Uterus (tissue), 3 donors: ENCODE measurements at regions not wholly inside any gene's neighbourhood (a gene's known extent, or its start where the extent isn't known, plus 50 kb on each side); places are given as distances from the start of the nearest gene placed in this dataset.

Source experiments
- DNase-seq, 2 donors: peaks; one replicate each; pipeline ENCODE4 v3.0.0-alpha.2; 2019 to 2020
- H3K27ac ChIP-seq, 2 donors: fragments of 200-600 bp; sonication (generic); 1 replicate in 1 of 2; 2 replicates in 1 of 2; pipeline ENCODE4 v1.5.1; 2016 to 2018
- H3K27me3 ChIP-seq, 2 donors: fragments of 200-600 bp; sonication (generic); one replicate each; pipeline ENCODE4 v1.5.1; 2018 to 2019; ENCODE audit warnings: control low read depth in 1 of 2
- H3K36me3 ChIP-seq, 2 donors: fragments of 200-600 bp; sonication (generic); one replicate each; pipeline ENCODE4 v1.5.1; 2019; ENCODE audit warnings: control low read depth in 1 of 2
- H3K4me1 ChIP-seq, 2 donors: fragments of 200-600 bp; sonication (generic); one replicate each; pipeline ENCODE4 v1.5.1; 2018 to 2019; ENCODE audit warnings: control low read depth in 1 of 2
- H3K4me3 ChIP-seq, 2 donors: fragments of 200-600 bp; sonication (generic); 1 replicate in 1 of 2; 2 replicates in 1 of 2; pipeline ENCODE4 v1.5.1; 2018 to 2019; ENCODE audit warnings: mild to moderate bottlenecking in 1 of 2
- H3K9me3 ChIP-seq, 2 donors: fragments of 200-600 bp; sonication (generic); one replicate each; pipeline ENCODE4 v1.5.1; 2019; ENCODE audit warnings: control low read depth in 1 of 2
- CTCF ChIP-seq, 4 experiments: fragments of 200-600 bp in 2 of 4; fragments of 450-650 bp in 2 of 4; sonication (generic) in 2 of 4; IDR thresholded peaks; one replicate each; pipeline ENCODE4 v1.5.1; 2016 to 2019; ENCODE audit warnings: antibody characterized with exemption in 4 of 4, mild to moderate bottlenecking in 2 of 4, moderate library complexity in 1 of 4
- POLR2A ChIP-seq, 2 donors: fragments of 450-650 bp; IDR thresholded peaks; one replicate each; pipeline ENCODE4 v1.6.1; 2016; ENCODE audit warnings: antibody characterized with exemption in 2 of 2, mild to moderate bottlenecking in 1 of 2, moderate library complexity in 1 of 2
- intact Hi-C: fragments of 100-400 bp; cut with DNase I; formaldehyde crosslinking; loops from one replicate; pipeline ENCODE4 v1.15.1; 2023; ENCODE audit warnings: low total_unique reads
- donor health status: DM: yes; HTN: yes; CAD: no.

- TF ChIP-seq POLR2A (IDR thresholded peaks at IDR 0.05) (no peak), CTCF (IDR thresholded peaks at IDR 0.05) (no peak)
- Histone ChIP-seq H3K4me3 (no peak overlapping the region), H3K27ac (no peak overlapping the region), H3K4me1 (no peaks in the 10 kb centered on the region), H3K27me3 (no peaks in the 10 kb centered on the region), H3K36me3 (no peaks in the 10 kb centered on the region), H3K9me3 (no peaks in the 10 kb centered on the region)
- DNase-seq, result no peak
- intact Hi-C loops, result no loop called here
Observed at GRCh38 chr3:30294241-30294667, 312.1 kb upstream of the TGFBR2 start.

- H3K27me3 ChIP-seq, result no peaks in the 10 kb centered on the region
- H3K4me3 ChIP-seq, result no peak overlapping the region
- H3K4me1 ChIP-seq, result no peaks in the 10 kb centered on the region
- TF ChIP-seq CTCF (IDR thresholded peaks at IDR 0.05), result no peak
- no peak for TF ChIP-seq POLR2A (IDR thresholded peaks at IDR 0.05)
- H3K27ac ChIP-seq, result no peak overlapping the region
- no peak for DNase-seq
- intact Hi-C loops, result no loop called here
- no peaks in the 10 kb centered on the region for H3K9me3 ChIP-seq
- no peaks in the 10 kb centered on the region for H3K36me3 ChIP-seq
Observed at GRCh38 chr3:30297112-30297511, 309.3 kb upstream of the TGFBR2 start.

GRCh38 chr3:30299674-30300385, 306.6 kb upstream of the TGFBR2 start:
- Histone ChIP-seq H3K27ac (no peak overlapping the region), H3K9me3 (no peaks in the 10 kb centered on the region), H3K36me3 (no peaks in the 10 kb centered on the region), H3K27me3 (no peaks in the 10 kb centered on the region), H3K4me3 (no peak overlapping the region), H3K4me1 (no peaks in the 10 kb centered on the region)
- intact Hi-C loops, result no loop called here
- DNase-seq, result no peak
- TF ChIP-seq CTCF (IDR thresholded peaks at IDR 0.05) (no peak), POLR2A (IDR thresholded peaks at IDR 0.05) (no peak)

- Histone ChIP-seq H3K9me3 (no peaks in the 10 kb centered on the region), H3K4me1 (no peaks in the 10 kb centered on the region), H3K27ac (no peak overlapping the region), H3K36me3 (no peaks in the 10 kb centered on the region), H3K4me3 (no peak overlapping the region), H3K27me3 (no peaks in the 10 kb centered on the region)
- intact Hi-C loops, result no loop called here
- no peak for DNase-seq
- TF ChIP-seq CTCF (IDR thresholded peaks at IDR 0.05) (no peak), POLR2A (IDR thresholded peaks at IDR 0.05) (no peak)
Observed at GRCh38 chr3:30300809-30301208, 305.6 kb upstream of the TGFBR2 start.

GRCh38 chr3:30302027-30302426, 304.4 kb upstream of the TGFBR2 start:
- no peak for TF ChIP-seq POLR2A (IDR thresholded peaks at IDR 0.05)
- no peak for TF ChIP-seq CTCF (IDR thresholded peaks at IDR 0.05)
- Histone ChIP-seq H3K27me3 (no peaks in the 10 kb centered on the region), H3K4me1 (peaks cover 0 to 2% of the 10 kb centered on the region in 2 donors), H3K27ac (no peak overlapping the region), H3K36me3 (no peaks in the 10 kb centered on the region), H3K4me3 (no peak overlapping the region), H3K9me3 (no peaks in the 10 kb centered on the region)
- DNase-seq, result no peak
- intact Hi-C loops, result no loop called here
